Endothelial cell (in vitro differentiated cells): ENCODE measurements at regions not wholly inside any gene's neighbourhood (a gene's known extent, or its start where the extent isn't known, plus 50 kb on each side); places are given as distances from the start of the nearest gene placed in this dataset.
"Not testable (repeated sequence)": the region's sequence is repeated elsewhere in the genome, so short reads cannot be mapped to it uniquely, and the experiment has no call there.

ENCODE experiments used
- DNase-seq: peaks from one replicate; pipeline ENCODE4 v3.0.0; 2021; ENCODE audit warnings: low spot score
- H3K27ac Mint-ChIP-seq: one replicate; pipeline ENCODE4 v1.8.0; 2021; ENCODE audit warnings: mixed read lengths, inconsistent platforms; ENCODE audit not compliant: unreplicated experiment
- H3K27me3 Mint-ChIP-seq: one replicate; pipeline ENCODE4 v1.8.0; 2021; ENCODE audit warnings: mild to moderate bottlenecking, moderate library complexity, mixed read lengths, inconsistent platforms; ENCODE audit not compliant: unreplicated experiment
- H3K36me3 Mint-ChIP-seq: one replicate; pipeline ENCODE4 v1.8.0; 2021; ENCODE audit warnings: mild to moderate bottlenecking, low read depth, mixed read lengths, inconsistent platforms; ENCODE audit not compliant: unreplicated experiment
- H3K4me1 Mint-ChIP-seq: one replicate; pipeline ENCODE4 v1.8.0; 2021; ENCODE audit warnings: mild to moderate bottlenecking, mixed read lengths, inconsistent platforms; ENCODE audit not compliant: unreplicated experiment
- H3K4me3 Mint-ChIP-seq: one replicate; pipeline ENCODE4 v1.8.0; 2021; ENCODE audit warnings: mild to moderate bottlenecking, mixed read lengths, inconsistent platforms; ENCODE audit not compliant: unreplicated experiment
- H3K9me3 Mint-ChIP-seq: one replicate; pipeline ENCODE4 v1.8.0; 2021; ENCODE audit warnings: mixed read lengths, inconsistent platforms; ENCODE audit not compliant: unreplicated experiment
- TF ChIP-seq, protein P1 (sequence below): fragments of 200-600 bp; sonication (generic); IDR thresholded peaks from one replicate; pipeline ENCODE4 v1.5.0; 2021; ENCODE audit warnings: antibody characterized with exemption; ENCODE audit not compliant: unreplicated experiment

DNA sequence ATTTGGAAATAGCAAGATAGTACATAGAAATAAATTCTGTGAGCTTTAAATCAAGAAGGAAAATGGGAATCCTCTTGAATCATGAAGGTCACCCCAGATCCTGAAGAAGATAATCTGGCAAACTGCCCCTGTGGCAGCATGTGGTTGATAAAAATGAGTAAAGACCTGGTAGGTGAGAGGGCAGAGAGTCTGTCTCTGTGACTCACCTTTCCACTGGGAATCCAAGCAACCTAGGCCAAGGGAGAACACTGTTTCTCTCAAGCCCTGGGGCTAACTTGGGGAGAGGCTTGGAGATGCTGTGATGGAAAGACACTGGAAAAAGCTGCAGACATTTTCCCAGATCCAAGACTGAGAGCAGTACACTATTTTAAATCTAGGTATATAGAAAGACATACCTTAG lies 185.8 kb upstream of the CNTNAP5 start:
- Mint-ChIP-seq H3K27ac (no peak overlapping the region), H3K9me3 (peaks cover 5% of the 10 kb centered on the region), H3K36me3 (peaks cover 9% of the 10 kb centered on the region), H3K4me3 (no peak overlapping the region), H3K4me1 (no peaks in the 10 kb centered on the region), H3K27me3 (peaks cover 1% of the 10 kb centered on the region)
- no peak for DNase-seq
- TF ChIP-seq, protein P1, sequence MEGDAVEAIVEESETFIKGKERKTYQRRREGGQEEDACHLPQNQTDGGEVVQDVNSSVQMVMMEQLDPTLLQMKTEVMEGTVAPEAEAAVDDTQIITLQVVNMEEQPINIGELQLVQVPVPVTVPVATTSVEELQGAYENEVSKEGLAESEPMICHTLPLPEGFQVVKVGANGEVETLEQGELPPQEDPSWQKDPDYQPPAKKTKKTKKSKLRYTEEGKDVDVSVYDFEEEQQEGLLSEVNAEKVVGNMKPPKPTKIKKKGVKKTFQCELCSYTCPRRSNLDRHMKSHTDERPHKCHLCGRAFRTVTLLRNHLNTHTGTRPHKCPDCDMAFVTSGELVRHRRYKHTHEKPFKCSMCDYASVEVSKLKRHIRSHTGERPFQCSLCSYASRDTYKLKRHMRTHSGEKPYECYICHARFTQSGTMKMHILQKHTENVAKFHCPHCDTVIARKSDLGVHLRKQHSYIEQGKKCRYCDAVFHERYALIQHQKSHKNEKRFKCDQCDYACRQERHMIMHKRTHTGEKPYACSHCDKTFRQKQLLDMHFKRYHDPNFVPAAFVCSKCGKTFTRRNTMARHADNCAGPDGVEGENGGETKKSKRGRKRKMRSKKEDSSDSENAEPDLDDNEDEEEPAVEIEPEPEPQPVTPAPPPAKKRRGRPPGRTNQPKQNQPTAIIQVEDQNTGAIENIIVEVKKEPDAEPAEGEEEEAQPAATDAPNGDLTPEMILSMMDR, result no peak

DNA sequence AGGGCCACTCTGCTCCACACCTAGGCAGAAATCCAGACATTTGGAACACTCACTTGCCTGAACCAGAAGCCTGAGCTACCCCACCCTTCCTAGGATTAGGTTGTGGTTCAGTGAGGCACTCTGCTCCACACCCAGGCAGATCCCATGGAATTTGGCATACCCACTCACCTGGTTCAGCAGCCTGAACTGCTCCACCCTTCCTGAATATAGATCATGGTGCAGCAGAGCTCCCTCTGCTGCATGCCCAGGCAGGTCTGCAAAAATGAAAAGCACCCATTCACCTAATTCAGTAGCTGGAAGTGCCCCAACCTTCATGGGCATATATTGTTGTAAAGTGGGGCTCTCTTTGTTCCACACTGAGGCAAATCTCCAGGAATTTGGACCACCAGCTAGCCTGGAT lies 185.1 kb upstream of the CNTNAP5 start:
- Mint-ChIP-seq H3K27me3 (peaks cover 1% of the 10 kb centered on the region), H3K27ac (no peak overlapping the region), H3K4me1 (no peaks in the 10 kb centered on the region), H3K9me3 (peaks cover 5% of the 10 kb centered on the region), H3K4me3 (no peak overlapping the region), H3K36me3 (peaks cover 9% of the 10 kb centered on the region)
- TF ChIP-seq, protein P1, result no peak
- no peak for DNase-seq

DNA sequence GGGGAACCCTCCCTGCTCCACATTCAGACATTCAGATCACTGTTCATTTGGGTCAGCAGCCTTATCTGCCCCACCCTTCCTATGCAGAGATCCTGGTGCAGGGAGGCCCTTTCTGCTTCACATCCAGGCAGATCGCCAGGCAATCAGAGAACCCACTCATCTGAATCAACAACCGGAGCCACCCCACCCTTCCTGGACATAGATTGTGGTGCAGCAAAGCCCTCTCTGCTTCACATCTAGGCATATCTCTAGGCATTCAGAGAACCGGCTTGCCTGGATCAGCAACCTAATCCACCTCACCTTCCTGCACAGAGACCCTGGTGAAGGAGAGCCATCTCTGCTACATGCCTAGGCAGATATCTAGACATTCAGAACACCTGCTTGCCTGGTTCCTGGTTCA lies 184.5 kb upstream of the CNTNAP5 start:
- TF ChIP-seq, protein P1, result no peak
- H3K9me3 Mint-ChIP-seq, result peaks cover 5% of the 10 kb centered on the region
- H3K36me3 Mint-ChIP-seq, result peaks cover 9% of the 10 kb centered on the region
- H3K4me3 Mint-ChIP-seq, result no peak overlapping the region
- peaks cover 1% of the 10 kb centered on the region for H3K27me3 Mint-ChIP-seq
- no peaks in the 10 kb centered on the region for H3K4me1 Mint-ChIP-seq
- H3K27ac Mint-ChIP-seq, result no peak overlapping the region
- DNase-seq, result no peak

DNA sequence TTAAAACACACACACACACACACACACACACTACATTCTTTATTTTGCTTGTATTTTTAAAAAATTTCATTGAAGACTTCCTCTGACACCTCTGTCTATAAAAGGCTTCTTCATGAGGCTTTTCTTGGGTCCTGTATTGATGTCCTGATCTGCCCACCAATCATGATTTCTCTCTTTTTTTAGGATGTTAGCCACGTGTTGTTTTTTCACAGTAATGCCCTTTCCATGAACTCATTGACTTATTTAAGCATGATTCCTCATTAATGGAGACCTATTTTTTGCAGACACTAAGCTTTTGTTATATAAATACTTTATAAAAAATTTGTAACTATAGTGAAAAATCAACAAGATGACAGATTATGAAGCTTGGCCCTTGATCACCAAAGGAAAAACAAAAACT lies 173.8 kb upstream of the CNTNAP5 start:
- no peaks in the 10 kb centered on the region for H3K4me1 Mint-ChIP-seq
- no peaks in the 10 kb centered on the region for H3K36me3 Mint-ChIP-seq

DNA sequence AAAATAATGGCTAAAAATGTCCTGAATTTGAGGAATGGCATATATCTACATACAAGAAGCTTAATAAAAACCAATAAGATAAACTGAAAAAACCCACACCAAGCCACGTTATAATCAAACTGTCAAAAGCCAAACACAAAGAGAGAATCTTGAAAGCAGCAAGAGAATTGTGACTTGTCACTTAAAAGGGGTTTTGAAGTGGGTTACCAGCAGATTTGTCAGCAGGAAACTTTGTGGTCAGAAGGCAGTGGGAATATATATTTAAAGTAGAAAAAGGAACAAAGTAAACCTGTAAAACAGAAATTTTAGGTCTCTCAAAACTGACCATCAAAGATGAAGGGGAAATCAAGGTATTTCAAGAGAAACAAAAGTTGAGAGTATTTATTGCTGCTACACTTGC lies 171.9 kb upstream of the CNTNAP5 start:
- Mint-ChIP-seq H3K27ac (no peak overlapping the region), H3K4me1 (no peaks in the 10 kb centered on the region), H3K36me3 (no peaks in the 10 kb centered on the region), H3K4me3 (no peak overlapping the region), H3K9me3 (peaks cover 7% of the 10 kb centered on the region), H3K27me3 (no peaks in the 10 kb centered on the region)
- TF ChIP-seq, protein P1, result no peak
- DNase-seq, result no peak

More for the DNA sequence above, 173.8 kb upstream of the CNTNAP5 start:
- Mint-ChIP-seq H3K9me3 (peaks cover 12% of the 10 kb centered on the region), H3K4me3 (no peak overlapping the region), H3K27ac (no peak overlapping the region), H3K27me3 (no peaks in the 10 kb centered on the region)
- DNase-seq, result no peak
- TF ChIP-seq, protein P1, result no peak

DNA sequence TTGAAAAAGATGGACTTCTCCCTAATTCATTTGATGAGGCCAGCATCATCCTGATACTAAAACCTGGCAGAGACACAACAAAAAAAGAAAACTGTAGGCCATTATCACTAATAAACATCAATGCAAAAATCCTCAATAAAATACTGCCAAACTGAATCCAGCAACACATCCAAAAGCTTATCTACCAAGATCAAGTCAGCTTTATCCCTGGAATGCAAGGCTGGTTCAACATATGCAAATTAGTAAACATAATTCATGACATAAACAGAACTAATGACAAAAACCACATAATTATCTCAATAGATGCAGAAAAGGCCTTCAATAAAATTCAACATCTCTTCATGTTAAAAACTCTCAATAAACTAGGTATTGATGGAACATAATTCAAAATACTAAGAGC lies 166.1 kb upstream of the CNTNAP5 start:
- DNase-seq, H3K27me3 Mint-ChIP-seq, H3K4me1 Mint-ChIP-seq, H3K9me3 Mint-ChIP-seq, H3K27ac Mint-ChIP-seq, H3K4me3 Mint-ChIP-seq, H3K36me3 Mint-ChIP-seq: not testable (repeated sequence)
